Non-pigmented ciliary epithelial cell (primary cell): ENCODE measurements at regions not wholly inside any gene's neighbourhood (a gene's known extent, or its start where the extent isn't known, plus 50 kb on each side); places are given as distances from the start of the nearest gene placed in this dataset.

Experiments used
- DNase-seq: peaks from one replicate; pipeline ENCODE4 v3.0.0-alpha.2; 2010; ENCODE audit warnings: low read depth

DNA sequence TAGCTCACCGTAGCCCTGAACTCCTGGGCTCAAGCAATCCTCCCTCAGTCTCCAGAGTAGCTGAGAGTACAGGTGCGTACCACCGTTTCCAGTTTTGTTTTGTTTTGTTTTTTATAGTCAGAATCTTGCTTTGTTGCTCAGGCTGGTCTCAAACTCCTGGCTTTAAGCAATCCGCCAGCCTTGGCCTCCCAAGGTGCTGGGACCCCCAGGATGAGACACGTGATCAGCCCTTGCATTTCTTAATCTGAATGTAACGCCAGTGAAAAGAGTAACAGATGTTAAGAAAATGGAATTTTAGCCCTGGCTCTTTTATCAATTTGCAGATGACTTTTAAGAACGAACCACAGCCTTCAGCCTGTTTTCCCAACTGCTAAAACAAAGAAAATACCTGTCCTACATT lies 451.3 kb downstream of the SHQ1 start:
- DNase-seq, result no peak

DNA sequence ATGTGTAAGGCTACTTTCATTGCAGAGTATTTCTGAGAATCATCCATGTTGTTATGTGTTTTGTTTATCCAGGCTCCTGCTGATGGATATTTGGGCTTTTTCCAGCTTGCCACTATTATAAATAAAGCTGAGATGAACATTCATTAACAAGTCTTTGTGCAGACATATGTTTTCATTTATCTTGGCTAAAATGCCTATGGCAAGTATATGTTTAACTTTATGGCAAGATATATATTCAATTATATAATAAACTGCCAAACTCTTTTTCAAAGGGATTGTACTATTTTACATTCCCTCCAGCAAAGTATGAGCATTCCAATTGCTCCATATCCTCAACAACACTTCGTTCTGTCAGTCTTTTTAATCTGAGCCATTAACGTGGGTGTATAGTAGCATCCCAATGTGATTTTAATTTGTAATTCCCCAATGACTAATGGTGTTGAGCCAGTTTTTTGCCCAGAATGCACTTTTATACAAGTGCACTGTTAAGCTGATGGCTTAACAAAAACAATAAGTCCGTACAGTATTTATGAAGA lies 452.4 kb downstream of the SHQ1 start:
- no peak for DNase-seq

DNA sequence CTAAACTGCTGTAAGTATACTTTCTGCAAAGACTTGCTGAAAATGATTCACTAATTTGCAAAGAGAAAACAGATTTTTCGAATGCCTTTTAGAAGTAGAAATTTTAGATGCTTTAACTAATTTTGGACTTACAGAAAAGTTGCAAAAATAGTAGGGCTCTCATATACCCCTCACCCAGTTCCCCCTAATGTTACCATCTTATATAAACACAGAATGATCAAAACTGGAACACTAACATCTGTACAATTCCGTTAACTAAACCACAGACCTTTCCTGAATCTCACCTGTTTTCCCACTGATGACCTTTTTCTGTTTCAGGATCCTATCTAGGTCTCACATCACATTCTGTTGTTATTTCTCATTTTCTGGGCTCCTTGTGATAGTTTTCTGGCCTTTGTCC lies 454.8 kb downstream of the SHQ1 start:
- no peak for DNase-seq

DNA sequence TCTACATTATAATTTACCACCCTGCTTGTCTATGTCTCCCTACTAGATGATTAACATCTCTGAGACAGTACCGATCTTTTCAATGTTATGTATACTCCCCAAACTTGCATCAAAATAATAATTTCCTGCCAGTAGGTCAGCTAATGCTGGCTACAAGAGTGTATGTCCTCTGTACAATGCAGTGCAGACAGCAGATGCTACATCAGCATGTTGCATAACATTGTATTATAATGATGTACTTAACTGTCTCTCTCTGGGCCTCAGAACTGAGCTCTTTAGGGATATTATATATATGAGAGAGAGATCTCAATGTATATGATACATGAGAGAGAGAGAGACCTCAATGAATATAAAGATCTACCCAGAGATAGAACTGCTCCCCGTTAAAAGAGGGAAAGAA lies 456.6 kb downstream of the SHQ1 start:
- no peak for DNase-seq

DNA sequence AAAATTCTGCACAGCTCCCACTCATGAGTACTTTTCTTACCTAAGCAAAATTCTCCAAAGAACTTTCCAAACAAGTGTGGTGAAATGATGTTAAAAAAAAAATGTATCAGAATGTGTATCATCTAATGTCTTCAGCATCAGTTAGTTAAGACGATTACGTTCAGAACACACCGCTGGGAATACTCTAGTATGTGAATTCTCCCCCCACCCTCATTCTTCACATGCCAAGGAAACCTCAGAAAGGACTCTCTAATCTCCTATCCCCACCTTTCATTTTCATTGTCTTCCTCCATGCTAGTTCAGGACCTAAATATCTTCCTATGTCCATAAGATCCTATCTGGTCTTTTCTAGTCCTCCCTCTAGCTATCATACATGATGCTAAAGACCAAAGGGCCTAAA lies 457.4 kb downstream of the SHQ1 start:
- DNase-seq, result no peak

DNA sequence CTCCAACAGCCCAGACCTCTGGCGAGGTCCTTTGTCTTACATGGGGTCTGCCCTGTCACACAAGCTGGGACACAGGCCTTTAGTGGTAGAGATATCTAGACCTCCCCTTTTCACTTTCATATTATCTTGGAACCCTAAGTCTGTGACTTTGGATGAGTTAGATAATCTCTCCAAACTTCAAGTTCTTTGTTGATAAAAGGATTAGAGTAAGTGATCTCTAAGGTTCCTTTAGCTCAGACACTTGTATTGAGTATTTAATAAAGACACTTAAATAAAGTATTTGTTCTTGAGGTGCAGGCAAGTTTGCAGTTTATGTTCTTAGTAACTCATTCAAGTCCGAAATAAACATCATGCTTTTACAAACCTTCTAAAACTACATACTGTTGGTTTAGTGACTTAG lies 459.6 kb downstream of the SHQ1 start:
- DNase-seq, result no peak

DNA sequence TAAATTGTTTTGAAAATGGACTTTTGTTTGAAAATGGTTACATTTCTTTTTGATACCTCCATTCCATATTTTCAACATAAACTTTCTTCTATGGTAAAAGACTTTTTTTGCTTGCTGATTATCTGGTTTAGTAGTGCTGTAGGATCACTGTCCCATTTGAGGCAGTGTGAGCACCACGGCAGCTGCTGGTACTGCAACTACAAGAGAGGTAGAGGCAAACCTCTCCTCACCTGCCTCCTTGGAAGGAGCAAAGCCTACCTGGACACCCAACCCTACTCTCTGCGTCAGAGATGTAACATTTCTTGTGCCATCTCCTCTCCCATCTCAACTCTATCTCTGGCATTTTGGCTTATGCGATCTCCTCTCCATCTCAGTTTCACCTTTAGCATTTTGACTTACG lies 460.1 kb downstream of the SHQ1 start:
- no peak for DNase-seq

DNA sequence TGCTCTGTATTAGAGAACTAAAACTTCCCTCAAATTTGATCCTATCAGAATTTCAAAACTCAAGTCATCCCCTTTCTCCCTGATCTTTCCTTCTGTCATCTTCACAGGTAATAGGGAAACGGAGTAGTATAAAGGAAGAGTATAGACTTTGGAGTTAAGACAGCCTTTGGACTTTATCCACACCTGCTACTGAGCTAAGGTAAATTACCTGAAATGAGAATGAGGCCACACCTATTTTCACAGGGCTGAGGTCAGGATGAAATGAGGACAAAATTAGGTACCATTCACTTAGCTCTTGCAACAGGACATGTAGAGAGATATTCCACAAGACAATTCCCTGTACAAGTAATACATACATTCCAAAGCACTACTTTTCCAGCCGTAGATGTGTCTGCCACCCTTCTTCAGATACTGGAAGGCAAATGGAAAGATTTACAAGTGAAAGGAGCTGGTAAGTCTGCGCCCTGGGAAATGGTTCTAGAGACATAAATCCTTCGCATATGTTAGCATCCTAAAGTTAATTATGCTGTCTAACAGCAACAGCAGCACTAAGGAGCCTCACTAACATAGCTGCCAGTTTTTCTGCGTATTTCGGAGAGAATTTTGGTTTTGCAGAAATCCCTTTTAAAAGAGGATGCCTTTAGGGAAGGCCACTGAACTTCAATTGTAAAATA lies 461.8 kb downstream of the SHQ1 start:
- DNase-seq, result no peak

DNA sequence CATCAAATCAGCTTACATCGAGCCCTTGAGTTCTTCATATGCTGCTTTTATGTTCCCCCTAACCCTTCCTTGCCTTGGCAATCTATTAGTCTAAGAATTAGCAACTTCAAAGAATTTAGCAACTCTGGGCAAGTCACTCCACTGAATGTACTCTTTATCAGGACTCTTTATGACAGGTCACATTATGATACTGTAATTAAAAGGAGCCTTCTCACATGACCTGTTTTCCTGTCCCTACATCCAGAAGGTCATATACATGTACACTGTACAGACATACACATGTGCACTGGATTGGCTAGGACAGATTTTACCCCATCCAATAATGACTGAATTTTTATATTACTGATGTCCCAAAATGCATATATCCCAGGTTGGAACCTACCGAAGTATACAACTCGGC lies 463.1 kb downstream of the SHQ1 start:
- DNase-seq, result no peak

DNA sequence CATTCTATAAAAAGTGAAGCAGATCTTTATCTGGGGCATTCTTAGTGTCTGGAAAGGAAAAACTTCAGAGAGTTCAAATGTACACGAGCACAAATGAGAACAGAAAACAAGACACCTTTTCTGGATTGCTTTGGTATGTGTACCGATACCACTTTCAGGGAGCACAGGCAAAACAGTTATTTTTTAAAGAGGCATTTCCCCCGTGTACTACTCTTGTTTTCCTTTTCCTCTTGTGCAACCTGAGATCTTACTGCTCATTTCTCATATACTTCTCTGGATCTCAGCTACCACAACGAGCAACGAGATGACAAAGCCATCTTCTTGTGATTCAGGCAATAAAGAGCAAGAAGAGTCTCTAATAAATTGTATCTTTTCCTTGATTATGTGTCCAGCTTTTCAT lies 463.6 kb downstream of the SHQ1 start:
- no peak for DNase-seq

DNA sequence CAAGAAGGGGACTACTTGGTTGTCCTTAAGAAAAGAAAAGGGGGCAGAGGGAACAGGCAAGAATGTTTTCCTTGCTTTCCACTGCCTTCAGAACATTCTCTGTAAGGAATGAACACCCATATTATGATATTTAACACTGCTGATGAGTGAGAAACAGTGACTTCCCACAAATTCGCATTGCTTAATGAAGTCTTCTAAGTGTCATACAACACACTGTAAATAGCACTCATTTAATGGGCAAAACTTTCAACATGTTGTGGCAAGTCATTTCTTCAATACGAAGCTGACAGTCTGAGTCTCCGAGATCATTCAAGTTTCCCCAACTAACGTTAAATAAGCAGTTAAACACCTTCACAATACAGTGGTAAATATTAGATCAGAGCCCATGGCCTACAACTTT lies 464.4 kb downstream of the SHQ1 start:
- DNase-seq, result no peak

DNA sequence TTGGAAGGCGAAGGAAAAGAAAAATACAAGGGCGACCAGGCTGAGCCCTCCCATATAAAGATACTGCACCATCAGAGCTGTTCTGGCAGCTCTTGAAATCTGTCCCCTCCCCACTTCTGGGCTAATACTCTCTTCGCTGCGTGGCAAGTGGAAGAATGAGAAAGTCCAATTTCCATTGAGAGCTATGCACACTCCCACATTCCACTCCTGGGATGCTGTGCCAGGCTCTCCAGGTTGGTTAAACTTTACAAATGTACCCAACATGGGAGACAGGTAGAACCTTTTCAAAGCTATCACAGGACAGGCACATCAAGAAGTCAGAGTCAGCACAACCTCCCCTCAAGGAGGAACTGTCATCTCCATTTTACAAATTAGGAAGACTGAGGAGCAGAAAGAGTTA lies 465.0 kb downstream of the SHQ1 start:
- no peak for DNase-seq

DNA sequence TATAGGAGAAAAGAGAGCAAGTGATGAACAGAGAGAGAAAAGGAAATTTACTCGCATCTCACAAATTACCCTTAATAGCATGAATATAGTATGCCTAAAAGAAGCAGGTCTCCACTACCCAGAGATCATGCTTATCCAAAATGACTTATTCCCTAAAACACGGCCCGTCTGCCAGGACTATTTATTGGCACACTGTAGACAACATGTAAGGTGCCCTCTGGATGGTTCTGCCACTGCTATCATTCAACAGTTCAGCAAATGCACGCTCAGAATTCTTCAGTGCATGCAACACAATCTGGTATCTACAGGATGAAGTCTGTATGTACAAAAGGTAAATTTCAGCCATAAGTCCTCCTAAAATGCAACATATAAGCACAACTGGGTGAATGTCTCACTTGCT lies 465.8 kb downstream of the SHQ1 start:
- no peak for DNase-seq

DNA sequence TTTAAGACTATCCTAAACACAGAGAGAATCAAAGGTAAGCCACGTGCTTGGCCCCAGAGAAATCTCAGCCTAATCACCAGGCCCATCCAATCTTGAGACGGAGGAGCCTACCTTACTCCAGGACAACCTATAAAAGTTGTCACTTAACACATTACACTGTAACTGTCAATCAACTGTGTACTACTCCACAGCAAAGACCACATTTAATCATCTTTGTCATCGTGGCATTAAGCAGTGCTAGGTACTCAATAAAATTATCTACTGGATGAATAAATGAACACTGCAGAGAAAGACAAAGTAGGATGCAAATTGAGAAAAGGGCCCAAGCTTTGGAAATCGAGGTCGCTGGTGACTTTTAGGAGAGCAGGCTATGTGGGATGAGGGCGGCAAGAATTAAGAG lies 466.7 kb downstream of the SHQ1 start:
- no peak for DNase-seq

DNA sequence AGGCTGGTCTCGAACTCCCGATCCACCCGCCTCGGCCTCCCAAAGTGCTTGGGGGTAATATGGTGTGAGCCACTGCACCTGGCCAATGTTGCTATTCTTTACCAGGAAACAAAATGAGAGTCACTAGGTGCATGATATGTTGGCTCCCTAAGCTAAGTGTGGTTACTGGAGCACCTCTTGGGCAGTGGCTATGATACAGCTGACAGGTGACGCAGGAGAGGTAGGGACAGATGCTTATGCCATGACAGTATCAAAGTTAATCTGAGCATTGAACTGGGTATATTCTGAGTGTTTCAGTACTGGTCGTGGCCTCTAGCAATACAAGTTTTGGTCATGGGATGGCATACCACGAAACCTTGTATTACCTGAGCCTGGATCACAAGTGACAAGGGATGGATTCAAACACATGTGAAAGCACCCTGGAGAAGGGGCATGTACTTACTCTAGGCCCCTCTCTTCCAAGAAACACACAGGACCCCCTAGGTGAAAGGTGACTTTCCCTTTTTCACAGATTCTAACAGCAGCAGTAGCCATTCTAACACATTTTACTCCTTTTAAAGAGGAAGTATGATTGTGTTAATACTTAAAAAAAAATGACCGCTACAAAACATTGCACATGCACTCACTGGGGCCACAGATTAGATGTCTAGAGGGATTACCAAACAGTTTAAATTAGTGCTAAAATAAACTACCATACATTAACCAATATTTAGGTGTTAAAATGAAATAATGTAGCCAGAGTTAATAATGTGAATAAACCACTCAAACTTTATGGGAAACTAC lies 467.3 kb downstream of the SHQ1 start:
- DNase-seq, result no peak

DNA sequence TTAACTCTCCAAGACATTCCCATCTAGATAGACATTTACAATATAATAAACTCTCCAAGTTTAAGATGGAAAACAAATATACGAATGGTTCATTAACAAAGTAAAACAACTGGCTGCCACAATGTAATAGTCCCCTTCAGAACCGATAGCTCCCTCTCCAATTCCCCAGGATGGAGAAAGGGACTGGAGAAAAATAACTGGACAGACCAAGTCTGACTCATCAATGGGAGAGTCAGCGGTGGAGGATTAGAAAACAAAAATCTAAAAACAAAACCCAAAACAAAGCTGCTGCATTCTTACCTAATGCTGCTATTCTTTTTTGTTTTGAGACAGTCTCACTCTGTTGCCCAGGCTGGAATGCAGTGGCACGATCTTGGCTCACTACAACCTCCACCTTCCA lies 468.1 kb downstream of the SHQ1 start:
- DNase-seq, result no peak

DNA sequence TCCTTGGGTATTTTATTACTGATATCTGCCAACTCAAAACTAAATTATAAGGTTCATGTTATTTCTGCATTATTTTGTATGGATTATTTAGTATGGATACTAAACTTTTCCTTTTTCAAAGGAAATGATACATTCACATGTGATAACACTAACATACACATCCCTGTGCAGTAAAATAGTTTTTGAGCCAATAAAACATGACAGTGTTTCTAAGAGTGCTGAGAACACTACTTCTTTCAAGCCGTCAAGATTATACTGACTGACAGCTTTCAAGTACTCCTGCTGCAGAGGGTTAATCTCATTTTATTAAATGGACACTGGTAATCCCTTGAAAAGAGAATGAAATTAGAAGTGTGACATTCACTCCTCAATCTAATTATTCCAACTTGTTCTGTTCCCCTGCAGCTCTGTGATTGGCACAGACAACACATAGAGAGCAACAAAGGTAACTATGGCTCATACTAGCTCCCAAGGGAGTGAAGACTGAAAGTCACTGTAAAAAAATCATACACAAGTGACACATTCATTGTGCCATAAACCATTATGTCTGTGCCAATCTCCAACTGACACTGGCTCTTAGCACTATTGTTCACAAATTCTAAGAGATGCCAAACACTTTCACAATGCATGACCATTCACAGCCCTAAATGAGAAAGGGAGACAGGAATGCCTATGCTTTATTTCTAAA lies 468.6 kb downstream of the SHQ1 start:
- no peak for DNase-seq

DNA sequence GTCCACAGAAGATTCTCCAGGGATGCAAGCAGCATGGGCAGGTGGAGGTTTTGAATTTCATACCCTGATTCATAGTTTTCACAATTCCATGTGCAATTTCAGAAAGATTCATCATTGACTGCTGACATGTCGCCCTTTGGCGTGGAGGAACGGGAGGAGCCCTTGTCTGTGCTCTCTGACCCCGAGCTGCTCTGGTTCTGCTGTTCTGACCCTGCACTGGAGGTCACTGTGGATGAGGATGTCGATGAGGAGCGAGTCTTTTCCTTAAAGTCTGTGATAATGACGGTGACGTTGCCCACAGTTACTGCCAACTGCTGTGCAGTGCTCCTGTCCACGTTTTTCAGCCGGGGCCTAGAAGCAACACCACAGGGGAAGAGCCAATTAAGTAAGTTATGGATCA lies 470.0 kb downstream of the SHQ1 start:
- no peak for DNase-seq

DNA sequence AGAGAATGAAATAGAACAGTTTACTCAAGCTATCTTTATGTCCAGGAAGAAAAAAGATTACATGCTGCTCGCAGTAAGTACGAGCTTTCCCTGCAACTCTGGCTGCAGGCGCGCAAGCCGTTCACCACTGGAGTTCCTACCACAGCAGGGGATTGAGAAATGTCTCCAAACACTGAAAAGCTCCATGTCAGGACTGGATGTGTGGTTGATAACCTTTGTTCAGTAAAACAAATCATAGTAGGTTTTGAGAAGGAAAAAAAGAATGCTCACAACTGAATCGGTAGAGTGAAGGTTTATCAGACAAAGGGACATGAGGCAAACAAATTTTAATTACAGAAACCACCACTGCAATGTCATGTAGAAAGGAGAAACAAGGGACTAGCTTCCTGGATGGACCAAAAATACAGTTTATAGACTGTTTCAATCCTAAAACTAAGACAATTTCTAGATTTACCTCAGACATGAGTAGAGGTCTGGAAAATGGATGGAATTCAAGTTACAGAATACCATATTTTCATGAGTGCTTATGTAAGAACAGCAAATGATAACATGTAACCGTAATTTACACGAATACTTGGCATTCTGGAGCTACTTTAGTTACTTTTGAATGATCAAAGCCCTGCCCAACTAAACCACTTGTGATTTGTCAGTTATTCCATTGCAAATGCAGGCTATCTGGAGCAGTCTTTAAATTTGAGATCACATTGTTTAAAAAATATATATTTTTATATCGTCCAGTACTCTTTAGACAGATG lies 471.1 kb downstream of the SHQ1 start:
- no peak for DNase-seq

DNA sequence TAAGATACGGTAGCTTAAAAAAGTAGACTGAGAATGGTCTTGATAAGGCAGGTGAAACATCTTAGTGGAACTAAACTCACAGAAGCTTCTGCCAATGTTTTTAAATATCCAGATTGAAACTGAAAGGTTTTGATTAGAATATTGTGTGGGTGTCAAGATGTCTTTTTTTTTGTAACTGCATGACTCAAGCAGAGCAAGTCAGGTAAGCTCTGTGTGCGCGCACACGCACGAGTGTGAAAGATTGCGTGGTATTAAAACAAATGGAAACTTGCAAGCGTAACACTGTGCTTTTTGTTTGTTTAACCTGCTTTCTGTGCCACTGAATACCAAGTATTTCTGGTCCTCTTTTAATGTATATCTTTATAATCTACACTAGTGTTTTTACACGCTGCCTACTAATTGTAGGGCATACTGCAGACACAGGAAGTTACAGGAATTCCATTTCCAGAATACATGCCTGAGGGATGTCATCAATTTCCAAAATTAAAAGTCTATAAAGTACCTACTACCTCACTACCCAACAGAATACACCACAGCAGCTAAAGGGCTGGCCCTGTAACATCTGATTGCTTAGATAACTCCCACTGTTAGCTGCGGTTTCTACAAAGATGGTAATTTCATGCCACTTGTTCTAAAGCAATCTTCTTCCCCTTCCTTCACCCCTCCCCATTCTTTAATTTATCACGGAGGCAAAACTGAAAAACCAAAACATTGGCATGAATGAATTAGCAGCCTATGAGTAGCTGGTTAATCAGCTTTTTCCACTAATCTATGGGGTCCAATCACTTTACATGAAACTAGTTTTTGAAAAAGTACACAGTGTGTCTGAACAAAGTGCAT lies 472.8 kb downstream of the SHQ1 start:
- no peak for DNase-seq

DNA sequence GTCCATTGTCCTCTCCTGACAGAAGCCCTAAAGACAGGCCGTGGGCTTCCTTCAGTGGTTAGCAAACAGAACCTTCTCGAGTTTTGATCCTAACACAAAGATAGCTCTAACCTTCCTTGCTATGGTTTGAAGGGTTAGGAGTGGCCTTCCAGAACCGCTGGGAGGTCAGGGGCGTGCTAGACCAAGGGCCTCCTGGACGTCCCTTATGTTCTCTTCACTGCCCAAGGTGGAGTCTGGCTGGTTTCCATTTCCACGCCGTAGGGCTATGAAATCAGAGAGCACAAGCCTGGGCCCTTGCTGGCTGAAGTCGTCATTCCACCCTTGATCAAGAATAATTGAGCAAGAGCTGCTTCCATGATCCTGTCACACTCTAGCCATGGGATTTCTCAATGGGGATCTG lies 475.1 kb downstream of the SHQ1 start:
- DNase-seq, result no peak

DNA sequence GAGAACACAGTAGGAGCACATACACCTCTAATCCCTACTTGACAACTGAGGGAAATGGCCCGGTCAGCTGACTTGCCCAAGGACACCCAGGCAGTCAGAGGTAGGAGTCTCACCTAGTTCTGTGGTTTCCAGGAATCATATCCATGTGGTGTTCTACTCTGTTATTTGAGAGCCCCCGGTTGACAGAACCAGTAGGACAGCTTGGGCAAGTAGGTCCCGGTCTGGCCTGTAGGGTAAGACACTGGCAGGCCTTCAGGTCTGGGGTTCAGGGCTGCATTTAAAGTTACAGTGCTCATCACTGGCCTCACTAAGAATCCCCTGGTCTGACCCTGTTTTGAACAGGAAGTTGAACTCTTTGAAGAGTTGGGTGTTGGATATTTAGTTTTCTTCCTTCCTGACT lies 476.1 kb downstream of the SHQ1 start:
- DNase-seq, result no peak
